Mammary epithelial cell (primary cell): ENCODE measurements at regions not wholly inside any gene's neighbourhood (a gene's known extent, or its start where the extent isn't known, plus 50 kb on each side); places are given as distances from the start of the nearest gene placed in this dataset.

Experiments used
- CTCF ChIP-seq, 2 donors: IDR thresholded peaks in 1 of 2; conservative IDR thresholded peaks in 1 of 2; 2 replicates each; pipeline ENCODE4 v1.5.1; 2011 to 2012; ENCODE audit warnings: inconsistent platforms in 2 of 2, low read length in 2 of 2, mild to moderate bottlenecking in 2 of 2, control low read depth in 1 of 2, low read depth in 1 of 2; ENCODE audit not compliant: insufficient read depth in 1 of 2; ENCODE audit errors: extremely low read depth in 1 of 2
- EZH2 ChIP-seq: IDR thresholded peaks from 2 replicates; pipeline ENCODE4 v1.6.1; 2012; ENCODE audit warnings: low read length, inconsistent platforms, borderline replicate concordance

- TF ChIP-seq CTCF (conservative IDR thresholded peaks at IDR 0.05 in 1 of 2, IDR thresholded peaks at IDR 0.05 in 1 of 2; ENCODE audit: extremely low read depth in 1 of 2, insufficient read depth in 1 of 2, low read depth in 1 of 2, low read length in 2 of 2) (no peak), EZH2 (no peak)
These were observed 1423.3 kb upstream of the PCDH20 start for GRCh38 chr13:62838929-62839328.
